CD4-positive, CD25-positive, alpha-beta regulatory T cell (primary cell): ENCODE measurements at regions not wholly inside any gene's neighbourhood (a gene's known extent, or its start where the extent isn't known, plus 50 kb on each side); places are given as distances from the start of the nearest gene placed in this dataset.

Experiments
- ATAC-seq, 2 donors: fragments of 150-1000 bp; cut with Tn5 transposase; one replicate each; pipeline ENCODE4 v1.10.0; 2021; ENCODE audit warnings: low read depth in 2 of 2, moderate number of reproducible peaks in 2 of 2, moderate library complexity in 1 of 2
- DNase-seq, 3 donors: peaks; one replicate each; pipeline versions ENCODE4 v3.0.0 to v3.0.0-alpha.2; 2012 to 2022; ENCODE audit warnings: mixed read lengths in 1 of 3
- H3K27ac ChIP-seq: one replicate; pipeline ENCODE4 v1.7.0; 2013; ENCODE audit warnings: mild to moderate bottlenecking, low read length; ENCODE audit not compliant: insufficient read depth, poor library complexity, severe bottlenecking
- H3K27me3 ChIP-seq: one replicate; pipeline ENCODE4 v1.7.0; 2013; ENCODE audit warnings: low read length; ENCODE audit not compliant: control insufficient read depth, insufficient read depth
- H3K36me3 ChIP-seq: one replicate; pipeline ENCODE4 v1.7.0; 2013; ENCODE audit warnings: mild to moderate bottlenecking, low read length, moderate library complexity; ENCODE audit not compliant: control insufficient read depth, insufficient read depth
- H3K4me1 ChIP-seq: 2 replicates; pipeline ENCODE4 v1.7.0; 2013; ENCODE audit warnings: mild to moderate bottlenecking, low read length; ENCODE audit not compliant: insufficient read depth, control insufficient read depth, poor library complexity, severe bottlenecking
- H3K4me3 ChIP-seq: one replicate; pipeline ENCODE4 v1.7.0; 2013; ENCODE audit warnings: low read depth, mild to moderate bottlenecking, low read length, moderate library complexity
- H3K9me3 ChIP-seq, 2 experiments: 1 replicate in 1 of 2; 2 replicates in 1 of 2; pipeline ENCODE4 v1.7.0; 2013; ENCODE audit warnings: low read length in 2 of 2, mild to moderate bottlenecking in 1 of 2, moderate library complexity in 1 of 2; ENCODE audit not compliant: control insufficient read depth in 2 of 2
- H3K27ac Mint-ChIP-seq, 3 donors: one replicate each; pipeline ENCODE4 v1.8.0; 2020 to 2022; ENCODE audit warnings: mild to moderate bottlenecking in 3 of 3, mixed read lengths in 3 of 3, moderate library complexity in 2 of 3
- H3K27me3 Mint-ChIP-seq: one replicate; pipeline ENCODE4 v1.8.0; 2022; ENCODE audit warnings: mild to moderate bottlenecking, mixed read lengths
- H3K36me3 Mint-ChIP-seq: one replicate; pipeline ENCODE4 v1.8.0; 2020; ENCODE audit warnings: mixed read lengths
- H3K4me1 Mint-ChIP-seq, 4 donors: one replicate each; pipeline ENCODE4 v1.8.0; 2020 to 2022; ENCODE audit warnings: mixed read lengths in 4 of 4, mild to moderate bottlenecking in 1 of 4
- H3K4me3 Mint-ChIP-seq, 4 donors: one replicate each; pipeline ENCODE4 v1.8.0; 2020 to 2022; ENCODE audit warnings: mild to moderate bottlenecking in 4 of 4, mixed read lengths in 4 of 4, moderate library complexity in 3 of 4
- H3K9me3 Mint-ChIP-seq, 7 donors: one replicate each; pipeline ENCODE4 v1.8.0; 2020 to 2022; ENCODE audit warnings: mixed read lengths in 7 of 7, mild to moderate bottlenecking in 3 of 7, moderate library complexity in 2 of 7

DNA sequence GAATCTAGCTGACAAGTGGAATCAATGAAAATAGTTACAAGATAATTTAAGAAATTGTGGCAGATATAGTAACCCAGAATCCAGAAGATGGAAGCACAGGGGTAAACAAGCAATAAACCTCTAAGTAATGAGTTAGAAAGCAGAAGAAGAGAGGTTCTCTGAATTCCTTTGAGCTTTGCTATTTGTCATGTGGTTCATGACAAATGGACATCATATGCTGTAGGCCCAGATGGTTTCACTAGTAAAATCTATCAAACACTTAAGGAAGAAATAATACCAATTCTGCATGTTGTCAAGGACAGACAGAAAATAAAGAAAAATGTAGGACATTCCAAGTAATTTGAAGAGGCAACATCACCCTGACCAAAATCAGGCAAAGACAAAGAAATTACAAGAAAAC is 480.8 kb upstream of the INTU start:
- Mint-ChIP-seq H3K4me1 (no peaks in the 10 kb centered on the region), H3K27ac (no peak overlapping the region), H3K27me3 (no peaks in the 10 kb centered on the region), H3K36me3 (no peaks in the 10 kb centered on the region), H3K9me3 (peaks cover 0 to 20% (median 2%) of the 10 kb centered on the region in 7 donors), H3K4me3 (no peak overlapping the region)
- H3K36me3 ChIP-seq = no peaks in the 10 kb centered on the region
- no peak for DNase-seq
- H3K27me3 ChIP-seq = no peaks in the 10 kb centered on the region
- no peaks in the 10 kb centered on the region for H3K4me1 ChIP-seq
- ATAC-seq = no peak
- H3K9me3 ChIP-seq = no peaks in the 10 kb centered on the region
- H3K4me3 ChIP-seq = no peak overlapping the region
- no peak overlapping the region for H3K27ac ChIP-seq

DNA sequence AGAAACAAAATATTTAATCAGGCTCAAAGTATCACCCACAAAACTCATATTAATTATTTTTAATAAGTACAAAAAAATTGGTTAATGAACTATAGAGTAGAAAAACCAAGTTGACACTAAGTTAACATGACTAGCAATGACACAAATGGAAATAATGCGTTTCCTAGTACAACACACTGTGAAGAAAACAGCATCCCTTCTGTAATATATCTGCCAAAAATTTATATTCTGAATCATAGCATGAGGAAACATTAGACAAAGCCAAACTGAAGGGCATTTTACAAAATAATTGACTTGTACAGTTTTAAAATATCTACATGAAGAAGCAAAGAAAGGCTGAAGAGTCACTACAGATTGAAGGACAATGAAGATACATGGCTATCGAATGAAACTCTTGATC is 477.6 kb upstream of the INTU start:
- no peak overlapping the region for H3K27ac Mint-ChIP-seq
- no peaks in the 10 kb centered on the region for H3K4me1 ChIP-seq
- no peak overlapping the region for H3K27ac ChIP-seq
- H3K27me3 Mint-ChIP-seq = no peaks in the 10 kb centered on the region
- no peaks in the 10 kb centered on the region for H3K27me3 ChIP-seq
- no peaks in the 10 kb centered on the region for H3K4me1 Mint-ChIP-seq
- H3K36me3 Mint-ChIP-seq = no peaks in the 10 kb centered on the region
- DNase-seq (no peak), ATAC-seq (no peak)
- H3K9me3 ChIP-seq = no peaks in the 10 kb centered on the region
- no peak overlapping the region for H3K4me3 ChIP-seq
- peaks cover 0 to 9% (median 0%) of the 10 kb centered on the region in 7 donors for H3K9me3 Mint-ChIP-seq
- H3K36me3 ChIP-seq = no peaks in the 10 kb centered on the region
- H3K4me3 Mint-ChIP-seq = no peak overlapping the region

- no peaks in the 10 kb centered on the region for H3K36me3 Mint-ChIP-seq
- H3K4me3 ChIP-seq = no peak overlapping the region
These were observed 477.2 kb upstream of the INTU start for GRCh38 chr4:127155555-127155954.

DNA sequence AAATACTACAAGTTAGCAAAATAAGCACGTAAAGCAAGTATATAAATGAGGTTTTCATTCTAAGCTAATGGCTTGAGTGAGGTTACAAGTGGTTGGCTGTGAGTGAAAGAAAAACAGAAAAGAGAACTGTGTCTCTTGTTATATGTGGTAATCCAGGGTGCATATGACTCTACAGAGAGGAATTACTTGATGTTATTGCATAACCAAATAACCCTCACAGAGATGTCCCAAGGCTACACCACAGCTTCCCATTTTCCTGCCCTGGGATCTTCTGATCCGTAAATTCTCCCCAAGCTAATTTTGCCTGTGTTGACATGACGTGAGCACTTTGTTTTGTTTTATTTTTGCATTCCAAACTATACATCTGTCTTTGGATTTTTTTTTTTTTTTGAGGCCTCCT is 470.0 kb upstream of the INTU start:
- Histone ChIP-seq H3K27me3 (no peaks in the 10 kb centered on the region), H3K9me3 (no peaks in the 10 kb centered on the region), H3K27ac (no peak overlapping the region), H3K4me3 (no peak overlapping the region), H3K4me1 (no peaks in the 10 kb centered on the region), H3K36me3 (no peaks in the 10 kb centered on the region)
- Mint-ChIP-seq H3K27ac (no peak overlapping the region), H3K36me3 (no peaks in the 10 kb centered on the region), H3K27me3 (no peaks in the 10 kb centered on the region), H3K9me3 (peaks cover 2 to 17% (median 6%) of the 10 kb centered on the region in 7 donors), H3K4me3 (no peak overlapping the region), H3K4me1 (no peaks in the 10 kb centered on the region)
- ATAC-seq = no peak
- DNase-seq = no peak

More at GRCh38 chr4:127155555-127155954, 477.2 kb upstream of the INTU start:
- Histone ChIP-seq H3K27ac (no peak overlapping the region), H3K27me3 (no peaks in the 10 kb centered on the region), H3K36me3 (no peaks in the 10 kb centered on the region), H3K4me1 (no peaks in the 10 kb centered on the region), H3K9me3 (no peaks in the 10 kb centered on the region)
- H3K27me3 Mint-ChIP-seq = no peaks in the 10 kb centered on the region
- peaks cover 0 to 9% (median 0%) of the 10 kb centered on the region in 7 donors for H3K9me3 Mint-ChIP-seq
- H3K4me1 Mint-ChIP-seq = no peaks in the 10 kb centered on the region
- no peak overlapping the region for H3K4me3 Mint-ChIP-seq
- DNase-seq (no peak), ATAC-seq (no peak)
- no peak overlapping the region for H3K27ac Mint-ChIP-seq

GRCh38 chr4:127165971-127166370 is 466.8 kb upstream of the INTU start:
- Mint-ChIP-seq H3K36me3 (no peaks in the 10 kb centered on the region), H3K27ac (no peak overlapping the region), H3K4me3 (no peak overlapping the region), H3K4me1 (no peaks in the 10 kb centered on the region), H3K27me3 (no peaks in the 10 kb centered on the region), H3K9me3 (peaks cover 8 to 22% (median 11%) of the 10 kb centered on the region in 7 donors)
- Histone ChIP-seq H3K36me3 (no peaks in the 10 kb centered on the region), H3K27ac (no peak overlapping the region), H3K4me1 (no peaks in the 10 kb centered on the region), H3K4me3 (no peak overlapping the region), H3K27me3 (no peaks in the 10 kb centered on the region), H3K9me3 (no peaks in the 10 kb centered on the region)
- ATAC-seq (no peak), DNase-seq (no peak)

- DNase-seq (no peak), ATAC-seq (no peak)
- Histone ChIP-seq H3K27me3 (no peaks in the 10 kb centered on the region), H3K4me1 (no peaks in the 10 kb centered on the region), H3K27ac (no peak overlapping the region), H3K36me3 (no peaks in the 10 kb centered on the region), H3K4me3 (no peak overlapping the region), H3K9me3 (no peaks in the 10 kb centered on the region)
- no peaks in the 10 kb centered on the region for H3K4me1 Mint-ChIP-seq
- no peaks in the 10 kb centered on the region for H3K27me3 Mint-ChIP-seq
- no peak overlapping the region for H3K27ac Mint-ChIP-seq
- H3K36me3 Mint-ChIP-seq = no peaks in the 10 kb centered on the region
- H3K4me3 Mint-ChIP-seq = no peak overlapping the region
- peaks cover 2 to 9% (median 4%) of the 10 kb centered on the region in 7 donors for H3K9me3 Mint-ChIP-seq
These were observed 458.6 kb upstream of the INTU start for GRCh38 chr4:127174201-127174600.

DNA sequence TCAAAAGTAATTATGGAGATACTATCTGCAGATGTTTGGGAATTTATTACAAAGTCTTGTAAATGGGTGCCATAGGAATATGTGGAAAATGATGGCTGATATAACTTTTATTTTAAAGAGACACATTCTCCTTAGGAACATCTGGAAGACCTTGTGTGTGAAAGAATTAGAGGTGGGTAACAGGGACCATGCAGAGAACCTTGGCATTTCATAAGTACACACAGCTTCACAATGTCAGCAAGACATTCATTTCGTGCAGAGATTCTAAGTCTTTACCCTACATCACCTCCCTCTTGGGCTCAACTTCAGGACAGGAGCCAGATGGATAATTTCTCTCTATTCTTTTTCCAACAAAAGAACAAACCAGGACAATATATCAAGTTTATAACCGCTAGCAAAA is 458.1 kb upstream of the INTU start:
- no peak overlapping the region for H3K4me3 ChIP-seq
- no peaks in the 10 kb centered on the region for H3K4me1 ChIP-seq
- H3K36me3 ChIP-seq = no peaks in the 10 kb centered on the region
- Mint-ChIP-seq H3K27ac (no peak overlapping the region), H3K4me3 (no peak overlapping the region), H3K9me3 (peaks cover 0 to 7% (median 2%) of the 10 kb centered on the region in 7 donors), H3K36me3 (no peaks in the 10 kb centered on the region), H3K4me1 (no peaks in the 10 kb centered on the region), H3K27me3 (no peaks in the 10 kb centered on the region)
- no peaks in the 10 kb centered on the region for H3K27me3 ChIP-seq
- H3K27ac ChIP-seq = no peak overlapping the region
- no peaks in the 10 kb centered on the region for H3K9me3 ChIP-seq
- DNase-seq (no peak), ATAC-seq (no peak)

DNA sequence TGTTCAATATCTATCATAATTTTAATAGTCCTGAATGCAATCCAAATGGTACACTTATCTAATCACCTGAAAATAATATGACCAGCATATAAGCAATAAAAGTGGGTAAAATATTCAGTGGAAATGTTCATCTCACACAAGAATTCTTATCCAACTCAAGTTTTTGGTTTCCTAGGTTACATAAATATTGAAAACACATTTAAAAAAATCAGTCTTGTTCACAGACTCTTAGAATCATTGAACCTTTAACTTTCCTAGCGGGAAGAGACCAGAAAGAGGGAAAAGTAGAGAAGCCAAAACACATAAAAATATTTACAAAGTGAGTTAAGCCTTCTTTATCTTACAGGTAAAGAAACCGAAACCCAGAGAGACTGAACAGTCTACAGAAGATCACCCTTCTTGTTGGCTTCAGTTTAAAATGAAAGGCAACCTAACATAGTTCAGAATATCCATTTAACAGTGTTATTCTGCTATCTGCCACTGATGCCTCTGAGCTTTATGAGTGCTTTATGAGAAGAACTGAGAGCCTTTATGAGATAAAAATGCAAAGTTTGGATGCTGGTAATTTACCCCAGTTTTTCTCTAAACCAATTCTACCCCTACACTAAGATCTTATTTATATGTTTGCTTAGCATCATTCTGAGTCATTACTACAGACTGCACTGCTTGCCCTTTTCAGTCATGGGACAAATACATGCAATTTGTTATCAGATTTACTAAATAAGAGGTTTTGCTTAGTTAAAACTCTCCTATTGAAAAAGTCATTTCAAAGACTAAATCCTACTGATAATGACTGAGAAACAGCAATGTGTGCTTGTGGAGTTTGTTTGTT is 453.3 kb upstream of the INTU start:
- Mint-ChIP-seq H3K9me3 (peaks cover 0 to 10% (median 5%) of the 10 kb centered on the region in 7 donors), H3K36me3 (no peaks in the 10 kb centered on the region), H3K4me3 (no peak overlapping the region), H3K27ac (no peak overlapping the region), H3K27me3 (no peaks in the 10 kb centered on the region), H3K4me1 (no peaks in the 10 kb centered on the region)
- Histone ChIP-seq H3K27ac (no peak overlapping the region), H3K4me1 (no peaks in the 10 kb centered on the region), H3K4me3 (no peak overlapping the region), H3K9me3 (peaks cover 0 to 5% of the 10 kb centered on the region in 2 experiments), H3K36me3 (no peaks in the 10 kb centered on the region), H3K27me3 (no peaks in the 10 kb centered on the region)
- no peak for DNase-seq
- no peak for ATAC-seq
